HCT116 (cell line): ENCODE measurements at regions not wholly inside any gene's neighbourhood (a gene's known extent, or its start where the extent isn't known, plus 50 kb on each side); places are given as distances from the start of the nearest gene placed in this dataset.
A peak's percentile ranks its signal among the peaks of the same experiment; 100 is the strongest.

ENCODE experiments used
- ATAC-seq: fragments of 200-7000 bp; cut with Tn5 transposase; 2 replicates; pipeline ENCODE4 v1.9.1; 2020; ENCODE audit warnings: mild to moderate bottlenecking, moderate library complexity
- BruUV-seq: library from RNA; stranded (reverse); fragments of 400-500 nt; replicated peaks from 2 replicates; lab custom pipeline; 2021; lab: Mats Ljungman, UMichigan
- CTCF ChIA-PET: fragments of 300-600 bp; sonication (Branson Sonifier 250); formaldehyde crosslinking; loops from one replicate; lab custom pipeline; 2021; ENCODE audit warnings: antibody characterized with exemption; lab: Charles Lee
- POLR2A ChIA-PET: fragments of 300-600, 350-600 bp; sonication (Branson Sonifier 250); formaldehyde crosslinking; loops from one replicate; lab custom pipeline; 2021; ENCODE audit warnings: antibody characterized with exemption; lab: Charles Lee
- RAD21 ChIA-PET, 2 experiments: fragments of 300-600 bp; sonication (Branson Sonifier 250); formaldehyde crosslinking; loops; one replicate each; lab custom pipeline; 2023; ENCODE audit warnings: low total read pairs in 2 of 2; ENCODE audit not compliant: uncharacterized antibody in 2 of 2, unreplicated experiment in 2 of 2, low non-redundant PET in 1 of 2; lab: Charles Lee
- DNase-seq: peaks from one replicate; pipeline ENCODE4 v3.0.0-alpha.2; 2010; ENCODE audit warnings: low read depth, low spot score
- H2AFZ ChIP-seq: fragments of 200-600 bp; shearing (Covaris generic), sonication (generic); 2 replicates; pipeline ENCODE4 v1.6.1; 2017; ENCODE audit warnings: low read depth, mixed run types, mixed read lengths, antibody characterized with exemption, low read length; ENCODE audit not compliant: poor library complexity, severe bottlenecking
- H3K27ac ChIP-seq: 2 replicates; pipeline ENCODE4 v1.5.1; 2012; ENCODE audit warnings: low read depth, low read length
- H3K27me3 ChIP-seq: fragments of 200-600 bp; sonication (generic); 2 replicates; pipeline ENCODE4 v1.6.1; 2016; ENCODE audit warnings: mixed run types, low read length, mixed read lengths; ENCODE audit not compliant: insufficient read depth
- H3K36me3 ChIP-seq, 2 experiments: fragments of 200-500 bp in 1 of 2; fragments of 200-600 bp in 1 of 2; sonication (Bioruptor generic) in 1 of 2; sonication (generic) in 1 of 2; 2 replicates each; pipeline versions ENCODE4 v1.5.1 to v1.6.1; 2014 to 2016; ENCODE audit warnings: low read length in 2 of 2, inconsistent platforms in 1 of 2, mixed read lengths in 1 of 2, mixed run types in 1 of 2; ENCODE audit not compliant: insufficient read depth in 2 of 2, control insufficient read depth in 1 of 2
- H3K4me1 ChIP-seq, 2 experiments: fragments of 200-600 bp in 1 of 2; sonication (generic) in 1 of 2; 2 replicates each; pipeline versions ENCODE4 v1.5.1 to v1.6.1; 2012 to 2017; ENCODE audit warnings: low read length in 2 of 2, inconsistent platforms in 1 of 2, mild to moderate bottlenecking in 1 of 2, mixed read lengths in 1 of 2, mixed run types in 1 of 2, moderate library complexity in 1 of 2; ENCODE audit not compliant: insufficient read depth in 2 of 2, control insufficient read depth in 1 of 2
- H3K4me2 ChIP-seq: fragments of 200-600 bp; sonication (generic); 2 replicates; pipeline ENCODE4 v1.6.1; 2017; ENCODE audit warnings: mixed run types, low read length, mixed read lengths
- H3K4me3 ChIP-seq, 2 experiments: fragments of 200-600 bp in 1 of 2; sonication (generic) in 1 of 2; replicated peaks in 1 of 2; 2 replicates each; pipeline ENCODE4 v1.5.1; 2011 to 2016; ENCODE audit warnings: low read length in 2 of 2, control low read depth in 1 of 2, low read depth in 1 of 2, mild to moderate bottlenecking in 1 of 2, mixed read lengths in 1 of 2, mixed run types in 1 of 2
- H3K79me2 ChIP-seq: fragments of 200-600 bp; sonication (generic); 2 replicates; pipeline ENCODE4 v1.6.1; 2017; ENCODE audit warnings: mild to moderate bottlenecking, mixed run types, low read length, moderate library complexity, mixed read lengths; ENCODE audit not compliant: insufficient read depth
- H3K9ac ChIP-seq: fragments of 200-600 bp; sonication (generic); 2 replicates; pipeline ENCODE4 v1.6.1; 2016; ENCODE audit warnings: low read length, mixed read lengths
- H3K9me2 ChIP-seq: fragments of 200-600 bp; sonication (generic), shearing (Covaris generic); 2 replicates; pipeline ENCODE4 v1.6.1; 2017; ENCODE audit warnings: mixed run types, mild to moderate bottlenecking, moderate library complexity; ENCODE audit not compliant: insufficient read depth
- H3K9me3 ChIP-seq, 2 experiments: fragments of 200-500 bp in 1 of 2; fragments of 200-600 bp in 1 of 2; sonication (Bioruptor generic) in 1 of 2; sonication (generic) in 1 of 2; 2 replicates each; pipeline ENCODE4 v1.6.1; 2014 to 2017; ENCODE audit warnings: low read length in 2 of 2, mixed read lengths in 2 of 2, inconsistent platforms in 1 of 2, low read depth in 1 of 2, mild to moderate bottlenecking in 1 of 2, mixed run types in 1 of 2, moderate library complexity in 1 of 2; ENCODE audit not compliant: control insufficient read depth in 1 of 2, insufficient read depth in 1 of 2
- H4K20me1 ChIP-seq: fragments of 200-600 bp; sonication (generic), shearing (Covaris generic); 2 replicates; pipeline ENCODE4 v1.6.1; 2017; ENCODE audit warnings: mixed run types, mild to moderate bottlenecking, moderate library complexity; ENCODE audit not compliant: insufficient read depth
- CEBPB ChIP-seq: IDR thresholded peaks from 2 replicates; pipeline ENCODE4 v1.6.1; 2012; ENCODE audit warnings: low read depth
- JUND ChIP-seq: IDR thresholded peaks from 2 replicates; pipeline ENCODE4 v1.6.1; 2012
- ZBTB33 ChIP-seq: IDR thresholded peaks from 2 replicates; pipeline ENCODE4 v1.6.1; 2011; ENCODE audit warnings: mild to moderate bottlenecking, low read length, moderate library complexity; ENCODE audit not compliant: insufficient replicate concordance; ENCODE audit errors: extremely low read depth
- intact Hi-C: fragments of 100-400 bp; cut with micrococcal nuclease; formaldehyde crosslinking; loops from 2 replicates; pipeline ENCODE4 v1.10.0; 2022
- TF ChIP-seq, protein P1 (sequence below): IDR thresholded peaks from 2 replicates; pipeline ENCODE4 v1.6.1; 2012

- intact Hi-C loops: no loop called here
- RAD21 ChIA-PET: no interaction called here
- H3K4me1 ChIP-seq: peaks cover 0 to 7% of the 10 kb centered on the region in 2 experiments; a peak in 1 of 4 replicates
- CTCF ChIA-PET: interaction anchor here (0.5 kb wide), 1 partner anchor 110 kb away, joined by 5 read pairs; no protein-coding TSS in a partner anchor
- no peaks in the 10 kb centered on the region for H3K36me3 ChIP-seq
- H3K4me2 ChIP-seq: 0 out of 2 replicates have a peak overlapping the region, but pooled peaks have one; percentile 1
- POLR2A ChIA-PET: no interaction called here
- H3K27ac ChIP-seq: no peak overlapping the region
- H3K9ac ChIP-seq: no peak overlapping the region
- DNase-seq (no peak), ATAC-seq (no peak)
- H3K4me3 ChIP-seq: no peak overlapping the region
- no peaks in the 10 kb centered on the region for H3K79me2 ChIP-seq
- no peaks in the 10 kb centered on the region; a peak in 1 of 4 replicates for H3K9me3 ChIP-seq
- H3K9me2 ChIP-seq: no peaks in the 10 kb centered on the region
- no peaks in the 10 kb centered on the region for H4K20me1 ChIP-seq
- TF ChIP-seq CEBPB (no peak), ZBTB33 (no peak), JUND (no peak)
- TF ChIP-seq, protein P1, sequence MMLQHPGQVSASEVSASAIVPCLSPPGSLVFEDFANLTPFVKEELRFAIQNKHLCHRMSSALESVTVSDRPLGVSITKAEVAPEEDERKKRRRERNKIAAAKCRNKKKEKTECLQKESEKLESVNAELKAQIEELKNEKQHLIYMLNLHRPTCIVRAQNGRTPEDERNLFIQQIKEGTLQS: no peak
- no peaks in the 10 kb centered on the region for H3K27me3 ChIP-seq
- no TSS peak for BruUV-seq
- H2AFZ ChIP-seq: no peak overlapping the region
Measured at GRCh38 chr14:31965735-31966598, 111.1 kb upstream of the ARHGAP5 start.
